Mesenchymal stem cell (in vitro differentiated cells and primary cell): ENCODE measurements at regions not wholly inside any gene's neighbourhood (a gene's known extent, or its start where the extent isn't known, plus 50 kb on each side); places are given as distances from the start of the nearest gene placed in this dataset.
A peak's percentile ranks its signal among the peaks of the same experiment; 100 is the strongest.

Experiments
- DNase-seq: peaks from one replicate; pipeline ENCODE4 v3.0.0-alpha.2; 2013
- H2AFZ ChIP-seq: one replicate; pipeline ENCODE4 v1.6.1; 2013; ENCODE audit warnings: low read depth, mild to moderate bottlenecking, control low read depth, inconsistent platforms, low read length, moderate library complexity
- H2AK5ac ChIP-seq: 2 replicates; pipeline ENCODE4 v1.6.1; 2013; ENCODE audit warnings: low read length, moderate library complexity, mild to moderate bottlenecking, inconsistent platforms; ENCODE audit not compliant: severe bottlenecking
- H2BK120ac ChIP-seq: one replicate; pipeline ENCODE4 v1.6.1; 2013; ENCODE audit warnings: low read depth, mild to moderate bottlenecking, inconsistent platforms, low read length, moderate library complexity
- H2BK12ac ChIP-seq, 2 experiments: one replicate each; pipeline ENCODE4 v1.6.1; 2013; ENCODE audit warnings: inconsistent platforms in 2 of 2, low read length in 2 of 2, mild to moderate bottlenecking in 2 of 2, moderate library complexity in 2 of 2, control low read depth in 1 of 2
- H2BK15ac ChIP-seq: one replicate; pipeline ENCODE4 v1.6.1; 2013; ENCODE audit warnings: mild to moderate bottlenecking, low read depth, inconsistent platforms; ENCODE audit not compliant: poor library complexity, severe bottlenecking
- H2BK5ac ChIP-seq: 2 replicates; pipeline ENCODE4 v1.6.1; 2013; ENCODE audit warnings: low read depth, mild to moderate bottlenecking, low read length, control low read depth, inconsistent platforms; ENCODE audit not compliant: poor library complexity, severe bottlenecking
- H3K14ac ChIP-seq, 2 experiments: one replicate each; pipeline ENCODE4 v1.6.1; 2013; ENCODE audit warnings: inconsistent platforms in 2 of 2, low read length in 2 of 2, control low read depth in 1 of 2, mild to moderate bottlenecking in 1 of 2, moderate library complexity in 1 of 2
- H3K18ac ChIP-seq, 2 experiments: one replicate each; pipeline ENCODE4 v1.6.1; 2013; ENCODE audit warnings: inconsistent platforms in 2 of 2, low read length in 2 of 2, control low read depth in 1 of 2, low read depth in 1 of 2, mild to moderate bottlenecking in 1 of 2
- H3K23ac ChIP-seq, 2 experiments: one replicate each; pipeline ENCODE4 v1.6.1; 2013; ENCODE audit warnings: inconsistent platforms in 2 of 2, low read length in 2 of 2, mild to moderate bottlenecking in 2 of 2, moderate library complexity in 2 of 2, control low read depth in 1 of 2
- H3K27ac ChIP-seq: 2 replicates; pipeline ENCODE4 v1.5.1; 2013; ENCODE audit warnings: mild to moderate bottlenecking, moderate library complexity, low read length, control low read depth, inconsistent platforms; ENCODE audit not compliant: poor library complexity, severe bottlenecking
- H3K27me3 ChIP-seq, 2 experiments: 2 replicates each; pipeline versions ENCODE4 v1.6.1 to v1.7.0; 2013; ENCODE audit warnings: low read length in 2 of 2, mild to moderate bottlenecking in 2 of 2, moderate library complexity in 2 of 2, control low read depth in 1 of 2, inconsistent platforms in 1 of 2; ENCODE audit not compliant: control insufficient read depth in 1 of 2, insufficient read depth in 1 of 2
- H3K36me3 ChIP-seq, 2 experiments: 2 replicates each; pipeline versions ENCODE4 v1.6.1 to v1.7.0; 2013; ENCODE audit warnings: low read length in 2 of 2, control low read depth in 1 of 2, inconsistent platforms in 1 of 2, low read depth in 1 of 2, mild to moderate bottlenecking in 1 of 2; ENCODE audit not compliant: insufficient read depth in 2 of 2, control insufficient read depth in 1 of 2
- H3K4ac ChIP-seq, 2 experiments: one replicate each; pipeline ENCODE4 v1.6.1; 2013; ENCODE audit warnings: inconsistent platforms in 2 of 2, low read length in 2 of 2, mild to moderate bottlenecking in 2 of 2, moderate library complexity in 2 of 2, control low read depth in 1 of 2, low read depth in 1 of 2
- H3K4me1 ChIP-seq: 2 replicates; pipeline ENCODE4 v1.6.1; 2013; ENCODE audit warnings: low read depth, low read length, control low read depth; ENCODE audit not compliant: control insufficient read depth, insufficient read depth
- H3K4me2 ChIP-seq: 2 replicates; pipeline ENCODE4 v1.6.1; 2013; ENCODE audit warnings: low read length, mild to moderate bottlenecking, inconsistent platforms; ENCODE audit not compliant: poor library complexity, severe bottlenecking
- H3K4me3 ChIP-seq, 2 experiments: 2 replicates each; pipeline versions ENCODE4 v1.5.1 to v1.7.0; 2013; ENCODE audit warnings: low read length in 2 of 2, mild to moderate bottlenecking in 2 of 2, control low read depth in 1 of 2, low read depth in 1 of 2; ENCODE audit not compliant: insufficient read depth in 1 of 2
- H3K79me1 ChIP-seq: replicated peaks from 2 replicates; pipeline ENCODE4 v1.6.1; 2013; ENCODE audit warnings: mild to moderate bottlenecking, control low read depth, low read length, inconsistent platforms; ENCODE audit not compliant: poor library complexity, severe bottlenecking
- H3K9ac ChIP-seq: 2 replicates; pipeline ENCODE4 v1.7.0; 2013; ENCODE audit warnings: mild to moderate bottlenecking, low read length, moderate library complexity
- H3K9me3 ChIP-seq: 2 replicates; pipeline ENCODE4 v1.7.0; 2013; ENCODE audit warnings: mild to moderate bottlenecking, low read length; ENCODE audit not compliant: control insufficient read depth
- H4K8ac ChIP-seq: one replicate; pipeline ENCODE4 v1.6.1; 2013; ENCODE audit warnings: inconsistent platforms, mild to moderate bottlenecking, low read length, moderate library complexity
- H4K91ac ChIP-seq: one replicate; pipeline ENCODE4 v1.6.1; 2013; ENCODE audit warnings: mild to moderate bottlenecking, low read length, inconsistent platforms
- WGBS: methylation state at CpG from one replicate; pipeline ENCODE4 v1.1.7; 2013; ENCODE audit warnings: mixed read lengths; 5-methylcytosine and 5-hydroxymethylcytosine counted together

DNA sequence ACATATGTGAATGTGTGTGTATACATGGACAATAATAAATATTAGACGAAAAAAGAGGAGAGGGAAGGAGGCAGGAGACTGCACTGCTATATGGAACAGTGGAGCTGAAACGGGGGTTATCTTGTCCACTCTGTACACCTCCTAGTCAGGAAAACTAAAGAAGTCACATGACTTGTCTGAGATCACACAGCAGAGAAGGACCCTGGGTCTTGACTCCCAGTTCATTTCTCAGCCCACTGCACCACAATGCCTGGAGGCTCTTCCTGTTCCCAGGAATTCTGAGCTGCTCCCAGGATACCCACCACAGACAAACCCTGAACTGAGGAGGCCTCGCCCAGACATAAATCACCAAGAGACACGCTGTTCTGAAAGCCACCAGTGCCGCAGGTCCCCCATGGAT is 349.6 kb downstream of the CTTN start:
- H2BK15ac ChIP-seq = no peak overlapping the region
- no peak overlapping the region for H4K8ac ChIP-seq
- H4K91ac ChIP-seq = no peak overlapping the region
- H3K27me3 ChIP-seq = peaks cover 19 to 25% of the 10 kb centered on the region in 2 experiments
- no peak overlapping the region for H2AK5ac ChIP-seq
- peaks cover under 1% of the 10 kb centered on the region for H3K4me1 ChIP-seq
- no peak overlapping the region for H3K4me2 ChIP-seq
- H2AFZ ChIP-seq = no peak overlapping the region
- H3K9me3 ChIP-seq = peaks cover 36% of the 10 kb centered on the region
- H3K79me1 ChIP-seq = no peaks in the 10 kb centered on the region
- DNase-seq = no peak
- H3K27ac ChIP-seq = no peak overlapping the region
- no peak overlapping the region for H3K4me3 ChIP-seq
- no peak overlapping the region for H3K18ac ChIP-seq
- no peak overlapping the region for H3K14ac ChIP-seq
- H3K36me3 ChIP-seq = no peaks in the 10 kb centered on the region
- no peak overlapping the region for H2BK120ac ChIP-seq
- 84% methylated on average over 5 of the region's 5 CpGs for WGBS
- H3K4ac ChIP-seq = no peak overlapping the region
- no peak overlapping the region for H3K9ac ChIP-seq
- no peak overlapping the region for H2BK5ac ChIP-seq
- H3K23ac ChIP-seq = no peak overlapping the region
- H2BK12ac ChIP-seq = no peak overlapping the region

GRCh38 chr11:70751142-70751734 is 352.9 kb downstream of the CTTN start:
- Histone ChIP-seq H3K4me3 (peak overlapping the region in 1 of 2 experiments; percentile 30), H3K9ac (no peak overlapping the region), H3K18ac (no peak overlapping the region), H4K8ac (no peak overlapping the region), H3K4ac (no peak overlapping the region), H2BK15ac (no peak overlapping the region), H3K4me2 (no peak overlapping the region), H3K14ac (no peak overlapping the region), H3K23ac (no peak overlapping the region), H3K4me1 (peaks cover 4% of the 10 kb centered on the region), H2BK5ac (no peak overlapping the region), H2AK5ac (no peak overlapping the region), H2AFZ (no peak overlapping the region), H3K27ac (no peak overlapping the region), H2BK12ac (no peak overlapping the region), H3K27me3 (peaks cover 6% of the 10 kb centered on the region in 2 experiments), H3K36me3 (no peaks in the 10 kb centered on the region), H4K91ac (no peak overlapping the region), H3K9me3 (peaks cover 41% of the 10 kb centered on the region), H2BK120ac (no peak overlapping the region), H3K79me1 (no peaks in the 10 kb centered on the region)
- 80% methylated on average over 1 of the region's 4 CpGs for WGBS
- peak; percentile 24 for DNase-seq

DNA sequence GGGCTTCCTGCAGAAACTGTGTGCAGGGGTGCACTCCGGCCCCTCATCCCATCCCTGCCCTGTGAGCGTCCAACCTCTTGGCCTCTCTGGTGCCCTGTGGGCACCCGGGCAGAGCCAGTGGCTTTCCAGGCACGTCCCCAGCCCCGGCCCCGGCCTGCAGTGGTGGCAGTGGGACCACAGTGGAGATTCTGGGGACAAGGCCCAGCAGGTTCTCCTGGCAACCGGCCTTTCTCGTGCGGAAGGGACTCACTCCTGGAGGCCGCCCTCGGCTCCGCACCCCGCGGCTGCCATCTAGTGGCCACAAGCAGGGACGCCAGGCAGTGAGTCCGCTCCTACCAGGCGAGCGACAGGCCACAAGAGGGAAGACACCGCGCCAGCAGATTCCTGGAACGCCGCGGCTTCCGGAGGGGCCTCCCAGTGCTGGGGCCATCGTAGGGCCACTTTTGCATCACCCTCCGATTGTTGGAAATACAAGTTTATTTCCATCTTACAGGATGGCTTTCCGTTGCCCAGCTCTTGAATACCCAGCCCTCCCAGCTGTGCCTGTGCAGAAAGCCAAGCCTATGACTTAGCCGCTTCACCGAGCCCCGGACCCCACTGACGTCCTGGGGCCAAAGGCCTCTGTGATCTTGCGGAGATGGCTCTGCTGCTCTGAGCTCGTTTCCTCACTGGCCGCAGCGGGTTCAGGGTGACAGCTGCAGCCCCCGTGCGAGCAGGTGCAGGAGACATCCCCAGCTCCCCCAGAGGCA is 357.3 kb downstream of the CTTN start:
- H3K23ac ChIP-seq = no peak overlapping the region
- H3K4me2 ChIP-seq = peak overlapping the region; percentile 50
- H2BK5ac ChIP-seq = no peak overlapping the region
- no peaks in the 10 kb centered on the region for H3K79me1 ChIP-seq
- peaks cover 22% of the 10 kb centered on the region for H3K9me3 ChIP-seq
- no peak overlapping the region for H3K27ac ChIP-seq
- no peak overlapping the region for H3K4ac ChIP-seq
- H3K4me1 ChIP-seq = peaks cover 4% of the 10 kb centered on the region
- H2BK15ac ChIP-seq = no peak overlapping the region
- no peak overlapping the region for H3K18ac ChIP-seq
- H2BK12ac ChIP-seq = peak overlapping the region in 1 of 2 experiments; percentile 5
- no peak overlapping the region for H4K8ac ChIP-seq
- peak overlapping the region in 1 of 2 experiments; percentile 37 for H3K4me3 ChIP-seq
- WGBS = 31% methylated on average over 37 of the region's 37 CpGs
- no peak overlapping the region for H4K91ac ChIP-seq
- peaks cover 11 to 21% of the 10 kb centered on the region in 2 experiments for H3K27me3 ChIP-seq
- H3K36me3 ChIP-seq = peaks cover 0 to 2% of the 10 kb centered on the region in 2 experiments
- no peak overlapping the region for H2BK120ac ChIP-seq
- no peak overlapping the region for H2AFZ ChIP-seq
- peak overlapping the region; percentile 41 for H3K9ac ChIP-seq
- no peak overlapping the region for H2AK5ac ChIP-seq
- DNase-seq = peak; percentile 70
- no peak overlapping the region for H3K14ac ChIP-seq

- Histone ChIP-seq H4K8ac (no peak overlapping the region), H3K4me3 (no peak overlapping the region), H3K27me3 (peaks cover 11 to 24% of the 10 kb centered on the region in 2 experiments), H2BK120ac (no peak overlapping the region), H4K91ac (no peak overlapping the region), H3K36me3 (peaks cover 0 to 4% of the 10 kb centered on the region in 2 experiments), H3K4me2 (no peak overlapping the region), H3K23ac (no peak overlapping the region), H3K27ac (no peak overlapping the region), H2AFZ (no peak overlapping the region), H2BK5ac (no peak overlapping the region), H3K18ac (no peak overlapping the region), H3K4ac (no peak overlapping the region), H3K9ac (no peak overlapping the region), H2AK5ac (no peak overlapping the region), H3K9me3 (peaks cover 17% of the 10 kb centered on the region), H3K14ac (no peak overlapping the region), H3K4me1 (peaks cover 4% of the 10 kb centered on the region), H2BK15ac (no peak overlapping the region), H2BK12ac (no peak overlapping the region), H3K79me1 (no peaks in the 10 kb centered on the region)
- 89% methylated on average over 8 of the region's 8 CpGs for WGBS
- no peak for DNase-seq
Observed at GRCh38 chr11:70756341-70756740, 358.0 kb downstream of the CTTN start.
